Renal pelvis (tissue), 1 donor: ENCODE measurements at regions not wholly inside any gene's neighbourhood (a gene's known extent, or its start where the extent isn't known, plus 50 kb on each side); places are given as distances from the start of the nearest gene placed in this dataset.
A peak's percentile ranks its signal among the peaks of the same experiment; 100 is the strongest.

ENCODE experiments used
- DNase-seq: peaks from one replicate; pipeline ENCODE4 v3.0.0-alpha.2; 2013

DNA sequence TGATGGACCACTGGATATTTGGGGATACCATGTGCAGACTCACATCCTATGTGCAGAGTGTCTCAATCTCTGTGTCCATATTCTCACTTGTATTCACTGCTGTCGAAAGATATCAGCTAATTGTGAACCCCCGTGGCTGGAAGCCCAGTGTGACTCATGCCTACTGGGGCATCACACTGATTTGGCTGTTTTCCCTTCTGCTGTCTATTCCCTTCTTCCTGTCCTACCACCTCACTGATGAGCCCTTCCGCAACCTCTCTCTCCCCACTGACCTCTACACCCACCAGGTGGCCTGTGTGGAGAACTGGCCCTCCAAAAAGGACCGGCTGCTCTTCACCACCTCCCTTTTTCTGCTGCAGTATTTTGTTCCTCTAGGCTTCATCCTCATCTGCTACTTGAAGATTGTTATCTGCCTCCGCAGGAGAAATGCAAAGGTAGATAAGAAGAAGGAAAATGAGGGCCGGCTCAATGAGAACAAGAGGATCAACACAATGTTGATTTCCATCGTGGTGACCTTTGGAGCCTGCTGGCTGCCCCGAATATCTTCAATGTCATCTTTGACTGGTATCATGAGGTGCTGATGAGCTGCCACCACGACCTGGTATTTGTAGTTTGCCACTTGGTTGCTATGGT lies 54.5 kb upstream of the HNRNPA0 start:
- no peak for DNase-seq

DNA sequence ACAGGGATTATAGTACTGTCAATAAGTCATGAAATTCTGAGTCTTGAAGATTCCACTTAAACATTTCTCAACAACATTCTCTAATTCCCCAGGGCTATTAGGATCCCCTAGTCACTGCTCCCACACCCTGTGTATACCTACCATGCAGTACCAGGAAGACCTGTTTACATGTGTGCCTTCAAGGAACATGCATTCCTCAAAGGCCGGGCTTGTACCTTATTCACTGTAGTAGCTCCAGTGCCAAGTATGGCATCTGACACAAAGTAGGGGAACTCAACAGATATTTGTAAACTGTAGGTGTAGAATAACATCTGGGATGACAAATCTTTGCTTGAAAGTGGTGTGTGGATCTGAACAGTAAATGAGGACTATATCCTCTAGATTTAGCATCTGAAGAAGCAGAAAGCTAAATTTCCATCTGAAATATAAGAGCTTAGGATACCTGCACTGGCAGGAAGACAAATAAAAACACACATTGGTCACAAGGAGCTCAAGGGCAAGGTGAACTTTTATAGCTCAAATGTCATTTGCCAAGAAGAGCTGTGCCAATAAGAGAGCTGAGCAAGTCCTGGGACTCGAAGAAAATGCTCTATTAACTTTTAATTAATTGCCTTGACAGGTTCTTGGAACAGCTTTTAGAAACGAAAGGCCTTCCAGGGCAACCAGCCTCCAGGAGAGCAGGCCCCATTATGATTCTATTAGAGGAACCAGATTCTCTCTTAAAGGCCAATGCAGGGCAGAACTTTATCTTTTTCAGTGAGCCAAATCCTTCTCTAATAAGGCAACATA lies 52.3 kb upstream of the MYOT start:
- peak; percentile 40 for DNase-seq
